NCI-H460 (cell line): ENCODE measurements at regions not wholly inside any gene's neighbourhood (a gene's known extent, or its start where the extent isn't known, plus 50 kb on each side); places are given as distances from the start of the nearest gene placed in this dataset.
A peak's percentile ranks its signal among the peaks of the same experiment; 100 is the strongest.
"Not testable (repeated sequence)": the region's sequence is repeated elsewhere in the genome, so short reads cannot be mapped to it uniquely, and the experiment has no call there.

Experiments used
- DNase-seq: peaks from one replicate; pipeline ENCODE4 v3.0.0-alpha.2; 2016; ENCODE audit warnings: low read depth; ENCODE audit errors: extremely low read depth

DNA sequence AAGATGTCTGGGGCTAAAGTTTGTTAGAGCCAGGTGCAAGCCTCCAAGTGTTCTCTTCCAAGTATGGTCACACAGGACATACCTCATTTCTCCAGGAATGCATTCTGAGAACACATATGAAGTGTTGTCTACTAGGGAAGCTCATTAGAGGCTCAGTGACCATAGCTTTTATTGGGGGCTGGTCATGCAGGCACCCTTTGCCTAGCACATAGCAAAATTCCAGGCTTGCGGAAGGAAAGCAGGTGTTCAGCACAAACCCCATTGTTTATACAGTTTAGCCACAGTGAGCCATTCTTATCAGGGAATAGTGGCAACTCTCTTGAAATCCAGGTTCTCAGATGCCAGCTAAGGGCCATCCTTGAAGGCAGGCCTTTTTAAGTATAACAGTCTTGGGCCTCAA is 112.1 kb upstream of the XIST start:
- no peak for DNase-seq

- DNase-seq = no peak
Observed at GRCh38 chrX:73963682-73964081, 111.2 kb upstream of the XIST start.

GRCh38 chrX:73962948-73963347 is 110.4 kb upstream of the XIST start:
- no peak for DNase-seq

DNA sequence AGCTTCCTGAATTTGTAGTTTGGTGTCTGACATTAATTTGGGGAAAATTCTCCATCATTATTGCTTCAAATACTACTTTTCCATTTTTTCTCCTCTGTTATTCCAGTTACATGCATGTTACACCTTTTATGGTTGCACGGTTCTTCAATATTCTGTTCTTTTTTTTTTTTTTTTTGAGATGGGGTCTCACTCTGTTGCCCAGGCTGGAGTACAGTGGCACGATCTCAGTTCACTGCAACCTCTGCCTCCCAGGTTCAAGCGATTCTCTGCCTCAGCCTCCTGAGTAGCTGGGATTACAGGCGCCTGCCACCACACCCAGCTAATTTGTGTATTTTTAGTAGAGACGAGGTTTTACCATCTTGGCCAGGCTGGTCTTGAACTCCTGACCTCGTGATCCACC is 109.4 kb upstream of the XIST start:
- DNase-seq = not testable (repeated sequence)

DNA sequence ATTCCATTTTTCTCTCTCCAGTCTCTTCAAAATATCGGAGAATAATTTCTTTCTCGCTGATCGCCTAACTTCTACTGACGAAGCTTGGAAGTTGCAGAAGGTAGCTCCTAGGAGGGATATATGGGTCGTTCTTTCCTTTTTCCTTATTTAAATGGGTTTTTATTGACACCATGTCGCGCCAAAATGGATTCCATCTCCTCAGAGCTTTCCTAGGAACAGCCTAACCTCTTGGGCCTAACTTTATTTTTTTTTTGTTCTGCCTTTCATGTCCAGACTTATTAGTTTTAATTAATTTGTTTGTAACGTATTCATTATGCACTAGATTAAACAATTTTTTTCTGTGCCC is 92.0 kb upstream of the XIST start:
- no peak for DNase-seq

DNA sequence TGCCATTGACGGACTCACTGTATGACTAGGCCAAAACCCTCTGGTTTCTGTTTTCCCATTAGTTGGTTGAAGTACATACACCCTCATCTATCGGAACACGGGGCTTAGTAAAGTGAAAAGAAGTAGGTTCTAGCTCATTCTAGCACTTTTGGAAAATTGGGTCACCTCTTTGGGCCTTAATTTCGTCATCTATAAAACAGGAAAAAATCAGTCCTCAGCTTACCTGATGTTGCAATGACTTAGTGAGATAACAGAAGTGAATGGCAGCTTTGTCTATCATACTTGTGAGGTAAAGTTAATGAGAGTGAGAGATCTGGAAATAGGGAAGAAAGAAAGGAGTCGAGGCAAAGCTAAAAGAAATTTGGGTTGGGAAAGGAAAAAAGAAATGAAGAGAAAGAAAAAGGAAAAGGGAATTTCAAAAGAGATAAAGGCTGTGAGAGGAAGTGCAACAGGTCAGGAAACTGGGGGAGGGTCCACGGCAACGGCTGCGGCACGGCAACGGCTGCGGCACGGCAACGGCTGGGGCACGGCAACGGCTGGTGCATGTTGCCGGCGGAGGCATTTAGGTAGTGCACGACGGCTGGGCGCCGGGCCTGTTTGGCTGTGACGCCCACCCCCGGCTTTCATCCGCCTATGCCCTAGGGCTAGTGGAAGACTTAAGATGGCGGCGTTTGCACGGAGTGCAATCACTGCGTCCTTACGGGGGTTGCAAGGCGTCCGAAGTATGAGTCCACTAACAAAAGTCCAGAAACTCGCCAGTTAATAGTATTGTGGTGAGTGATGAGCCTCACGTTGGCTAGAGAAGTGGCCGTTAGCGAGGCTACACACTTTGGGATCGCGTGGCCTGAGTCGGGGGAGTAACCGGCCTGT is 91.4 kb upstream of the XIST start:
- peak; percentile 83 for DNase-seq

DNA sequence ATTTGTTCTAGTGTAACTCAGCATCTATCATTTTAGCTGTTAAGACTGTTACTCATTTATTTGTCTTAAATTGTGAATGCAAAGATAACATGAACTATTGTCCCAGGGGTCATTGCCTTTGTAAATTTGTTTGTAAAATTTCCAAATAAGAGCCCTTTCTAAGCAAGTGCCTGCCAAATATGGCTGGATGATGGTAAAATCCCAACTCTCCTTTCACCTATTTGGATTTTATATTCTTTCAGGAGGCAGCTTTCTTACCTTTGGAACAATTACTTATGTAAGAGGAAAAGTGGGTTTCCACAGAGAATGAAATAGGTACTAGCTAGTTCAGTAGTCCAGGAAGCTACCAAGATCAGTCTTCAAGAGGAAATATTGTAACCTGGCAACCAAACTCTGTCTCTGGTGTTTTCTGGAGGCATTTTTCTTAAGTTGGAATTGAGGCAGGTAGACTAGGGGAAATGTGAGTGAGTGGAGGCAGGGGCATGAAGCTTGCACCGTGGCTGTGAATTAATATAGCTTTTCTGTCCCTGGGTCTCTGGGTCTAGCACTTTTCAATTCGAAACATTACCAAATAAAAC is 88.5 kb upstream of the XIST start:
- no peak for DNase-seq

DNA sequence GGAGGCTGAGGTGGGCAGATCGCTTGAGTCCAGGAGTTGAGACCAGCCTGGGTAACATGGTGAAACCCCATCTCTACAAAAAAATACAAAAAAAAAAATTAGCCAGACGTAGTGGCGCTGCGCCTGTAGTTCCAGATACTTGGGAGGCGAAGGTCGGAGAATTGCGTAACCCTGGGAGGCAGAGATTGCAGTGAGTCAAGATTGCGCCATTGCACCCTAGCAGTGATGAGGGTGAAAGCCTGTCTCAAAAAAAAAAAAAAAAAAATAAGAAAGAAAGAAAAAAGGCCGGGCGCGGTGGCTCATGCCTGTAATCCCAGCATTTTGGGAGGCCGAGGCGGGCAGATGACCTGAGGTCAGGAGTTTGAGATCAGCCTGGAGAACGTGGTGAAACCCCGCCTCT is 85.3 kb upstream of the XIST start:
- peak; percentile 69 for DNase-seq

GRCh38 chrX:73932522-73932921 is 80.0 kb upstream of the XIST start:
- DNase-seq = no peak

GRCh38 chrX:73930300-73930699 is 77.8 kb upstream of the XIST start:
- DNase-seq = no peak

DNA sequence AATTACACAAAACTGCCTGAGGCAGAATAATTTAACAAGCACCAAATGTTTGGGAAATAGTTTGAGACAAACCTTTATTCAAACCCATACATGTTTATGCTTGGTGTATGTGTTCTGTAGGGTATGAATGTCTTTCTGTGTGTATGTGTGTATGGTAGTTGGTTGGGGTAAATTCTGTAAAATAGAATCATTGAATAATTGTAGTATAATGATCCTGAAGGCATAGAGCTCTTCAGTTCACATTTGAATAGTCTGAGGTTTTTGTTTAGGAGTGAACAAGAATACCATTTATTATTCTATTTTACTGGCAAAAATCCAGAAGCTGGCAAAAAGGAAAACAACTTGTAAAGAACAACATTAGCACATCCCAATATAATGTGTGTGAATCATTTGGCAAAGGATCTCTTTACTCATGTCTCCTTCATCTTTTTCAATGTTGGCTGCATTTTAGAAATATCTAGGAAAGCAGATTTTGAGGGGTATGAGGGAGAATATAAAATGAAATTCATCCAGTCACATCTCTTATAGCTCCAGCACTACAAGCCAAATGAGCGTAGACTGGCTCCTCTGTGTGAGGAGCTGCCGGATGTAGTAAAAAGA is 70.4 kb upstream of the XIST start:
- DNase-seq = no peak

- DNase-seq = peak; percentile 26
Observed at GRCh38 chrX:73916931-73917667, 64.6 kb upstream of the XIST start.

- DNase-seq = no peak
Observed at GRCh38 chrX:73916489-73916888, 64.0 kb upstream of the XIST start.

GRCh38 chrX:73914792-73915191 is 62.3 kb upstream of the XIST start:
- DNase-seq = not testable (repeated sequence)

DNA sequence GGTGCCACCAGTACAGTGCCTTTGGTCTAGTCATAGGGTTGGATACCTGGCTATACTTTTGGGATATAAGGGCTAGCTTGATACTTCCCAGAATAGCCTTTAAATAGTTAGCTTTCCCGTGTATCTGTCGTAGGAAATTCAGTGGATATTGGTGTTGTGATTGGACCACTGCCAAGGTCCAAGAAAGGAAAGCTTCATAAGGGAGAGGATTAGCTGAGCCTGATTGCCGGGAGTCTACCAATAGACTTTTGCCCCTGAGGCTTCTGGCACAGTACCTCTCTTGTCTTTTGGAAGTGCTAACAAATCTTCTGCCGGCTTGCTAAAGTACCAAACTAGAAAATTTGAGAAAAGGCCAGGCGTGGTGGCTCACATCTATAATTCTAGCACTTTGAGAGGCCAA is 61.1 kb upstream of the XIST start:
- DNase-seq = no peak

GRCh38 chrX:73911946-73912345 is 59.4 kb upstream of the XIST start:
- not testable (repeated sequence) for DNase-seq

DNA sequence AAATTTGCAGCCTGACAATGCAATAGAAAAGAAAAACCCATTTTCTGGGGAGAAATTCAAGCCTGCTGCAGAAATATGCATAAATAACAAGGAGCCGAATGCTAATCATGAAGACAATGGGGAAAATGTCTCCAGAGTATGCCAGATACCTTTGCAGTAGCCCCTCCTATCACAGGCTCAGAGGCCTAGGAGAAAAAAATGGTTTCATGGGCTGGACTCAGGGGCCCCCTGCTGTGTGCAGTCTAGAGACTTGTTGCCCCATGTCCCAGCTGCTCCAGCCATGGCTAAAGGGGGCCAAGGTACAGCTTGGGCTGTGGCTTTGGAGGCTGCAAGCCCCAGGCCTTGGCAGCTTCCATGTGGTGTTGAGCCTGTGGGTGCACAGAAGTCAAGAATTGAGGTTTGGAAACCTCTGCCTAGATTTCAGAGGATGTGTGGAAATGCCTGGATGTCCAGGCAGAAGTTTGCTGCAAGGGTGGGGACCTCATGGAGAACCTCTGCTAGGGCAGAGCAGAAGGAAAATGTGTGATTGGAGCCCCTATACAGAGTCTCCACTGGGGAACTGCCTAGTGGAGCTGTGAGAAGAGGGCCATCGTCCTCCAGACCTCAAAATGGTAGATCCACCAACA is 53.3 kb upstream of the XIST start:
- not testable (repeated sequence) for DNase-seq

GRCh38 chrX:73903941-73904340 is 51.4 kb upstream of the XIST start:
- no peak for DNase-seq
